ENCODE measurements at regions not wholly inside any gene's neighbourhood (a gene's known extent, or its start where the extent isn't known, plus 50 kb on each side); places are given as distances from the start of the nearest gene placed in this dataset.
"Not testable (repeated sequence)": the region's sequence is repeated elsewhere in the genome, so short reads cannot be mapped to it uniquely, and the experiment has no call there.

DNA sequence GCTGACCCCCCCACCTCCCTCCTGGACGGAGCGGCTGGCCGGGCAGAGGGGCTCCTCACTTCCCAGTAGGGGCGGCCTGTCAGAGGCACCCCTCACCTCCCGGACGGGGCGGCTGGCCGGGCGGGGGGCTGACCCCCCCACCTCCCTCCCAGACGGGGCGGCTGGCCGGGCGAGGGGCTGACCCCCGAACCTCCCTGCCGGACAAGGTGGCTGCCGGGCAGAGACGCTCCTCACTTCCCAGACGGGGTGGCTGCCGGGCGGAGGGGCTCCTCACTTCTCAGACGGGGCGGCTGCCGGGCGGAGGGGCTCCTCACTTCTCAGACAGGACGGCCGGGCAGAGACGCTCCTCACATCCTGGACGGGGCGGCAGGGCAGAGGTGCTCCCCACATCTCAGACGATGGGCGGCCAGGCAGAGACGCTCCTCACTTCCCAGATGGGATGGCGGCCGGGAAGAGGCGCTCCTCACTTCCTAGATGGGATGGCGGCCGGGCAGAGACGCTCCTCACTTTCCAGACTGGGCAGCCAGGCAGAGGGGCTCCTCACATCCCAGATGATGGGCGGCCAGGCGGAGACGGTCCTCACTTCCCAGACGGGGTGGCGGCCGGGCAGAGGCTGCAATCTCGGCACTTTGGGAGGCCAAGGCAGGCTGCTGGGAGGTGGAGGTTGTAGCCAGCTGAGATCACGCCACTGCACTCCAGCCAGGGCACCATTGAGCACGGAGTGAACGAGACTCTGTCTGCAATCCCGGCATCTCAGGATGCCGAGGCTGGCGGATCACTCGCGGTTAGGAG lies 66.2 kb upstream of the PAPPA2 start:
- H3K4me3 Mint-ChIP-seq; DNase-seq; H3K4me1 ChIP-seq (ENCODE audit: insufficient read depth, low read length); H3K27me3 Mint-ChIP-seq; H3K36me3 ChIP-seq (ENCODE audit: insufficient read depth, low read length); H3K27ac Mint-ChIP-seq; CTCF ChIA-PET; H3K9me3 ChIP-seq (ENCODE audit: low read length); H3K36me3 Mint-ChIP-seq; H3K27me3 ChIP-seq (ENCODE audit: insufficient read depth, low read length, poor library complexity, severe bottlenecking); H3K4me1 Mint-ChIP-seq; H3K4me3 ChIP-seq (ENCODE audit: low read length); POLR2A ChIA-PET; H3K27ac ChIP-seq (ENCODE audit: low read depth, low read length): not testable (repeated sequence)
- H3K9me3 Mint-ChIP-seq = peaks cover 0 to 15% (median 3%) of the 10 kb centered on the region in 5 donors

DNA sequence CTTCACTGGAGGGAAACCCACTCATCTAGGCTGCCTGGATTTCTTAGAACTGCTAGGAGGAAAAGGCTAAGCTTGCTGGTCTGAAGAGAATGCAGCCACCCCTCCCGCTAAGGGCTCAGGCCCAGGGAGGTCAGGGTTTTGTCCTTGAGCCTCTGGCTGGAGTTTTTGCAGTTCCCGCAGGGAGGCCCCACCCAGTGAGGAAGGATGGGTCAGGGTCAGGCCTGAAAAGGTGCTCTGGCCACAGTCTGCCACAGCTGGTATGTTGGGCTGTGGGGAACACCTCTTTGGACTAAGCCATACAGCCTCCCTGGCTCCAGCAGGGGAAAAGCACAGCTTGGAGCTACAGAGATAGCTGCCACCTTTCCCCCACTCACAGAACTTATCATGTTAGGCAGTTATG lies 71.4 kb upstream of the PAPPA2 start:
- no peak overlapping the region for H3K27ac Mint-ChIP-seq
- ChIA-PET POLR2A (no interaction called here), CTCF (no interaction called here)
- H3K4me1 Mint-ChIP-seq = no peaks in the 10 kb centered on the region
- H3K4me3 Mint-ChIP-seq = no peak overlapping the region
- H3K36me3 Mint-ChIP-seq = no peaks in the 10 kb centered on the region
- no peaks in the 10 kb centered on the region for H3K27me3 ChIP-seq (ENCODE audit: insufficient read depth, low read length, poor library complexity, severe bottlenecking)
- no peak overlapping the region for H3K4me3 ChIP-seq (ENCODE audit: low read length)
- peaks cover 0 to 11% (median 3%) of the 10 kb centered on the region in 5 donors for H3K9me3 Mint-ChIP-seq
- no peak overlapping the region for H3K27ac ChIP-seq (ENCODE audit: low read depth, low read length)
- peaks cover 0 to 3% of the 10 kb centered on the region in 2 donors for H3K27me3 Mint-ChIP-seq
- H3K9me3 ChIP-seq (ENCODE audit: low read length) = no peaks in the 10 kb centered on the region
- no peaks in the 10 kb centered on the region for H3K36me3 ChIP-seq (ENCODE audit: insufficient read depth, low read length)
- no peak for DNase-seq
- H3K4me1 ChIP-seq (ENCODE audit: insufficient read depth, low read length) = no peaks in the 10 kb centered on the region

DNA sequence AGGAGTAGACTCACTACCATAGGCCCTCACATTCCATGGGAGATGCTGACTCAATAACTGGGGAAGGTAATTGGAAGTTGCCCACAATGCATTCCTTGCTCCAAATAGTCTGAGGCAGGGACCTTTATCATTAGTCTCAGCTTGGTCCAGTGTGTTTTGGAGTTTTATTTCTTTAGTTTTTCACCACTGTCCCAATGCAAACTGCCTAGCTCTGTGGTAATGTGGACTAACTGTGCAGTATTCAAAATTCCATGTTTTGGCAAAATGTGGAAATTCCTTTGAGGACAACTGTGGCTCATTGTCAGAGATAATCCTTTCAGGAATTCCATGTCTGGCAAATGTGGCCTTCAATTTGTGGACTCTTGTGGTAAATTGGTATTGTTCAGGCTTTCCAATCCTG lies 78.1 kb upstream of the PAPPA2 start:
- CTCF ChIA-PET = no interaction called here
- peaks cover 0 to 5% of the 10 kb centered on the region in 2 donors for H3K27me3 Mint-ChIP-seq
- H3K27ac ChIP-seq (ENCODE audit: low read depth, low read length) = no peak overlapping the region

DNA sequence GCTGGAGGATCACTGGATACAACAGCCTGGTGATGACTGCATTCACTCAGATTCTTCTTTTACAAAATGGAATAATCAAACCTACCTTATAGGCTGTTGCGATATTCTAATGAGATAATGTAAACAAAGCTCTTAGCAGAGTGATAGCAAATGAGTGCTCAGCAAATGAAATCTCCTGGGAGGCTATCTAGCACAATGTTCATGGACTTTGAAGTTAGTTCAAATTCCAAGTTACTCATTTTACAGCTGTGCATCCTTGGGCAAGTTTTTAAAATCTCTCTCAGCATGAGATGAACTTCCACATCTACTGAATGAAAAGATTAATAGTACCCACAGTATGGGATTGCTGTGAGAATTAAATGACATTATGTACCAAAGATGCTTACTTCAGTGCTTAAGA lies 80.8 kb upstream of the PAPPA2 start:
- ChIA-PET CTCF (no interaction called here), POLR2A (no interaction called here)
- H3K4me3 Mint-ChIP-seq = no peak overlapping the region
- H3K4me1 Mint-ChIP-seq = no peaks in the 10 kb centered on the region
- H3K27me3 Mint-ChIP-seq = peaks cover 7 to 9% of the 10 kb centered on the region in 2 donors
- H3K27ac Mint-ChIP-seq = no peak overlapping the region
- H3K36me3 Mint-ChIP-seq = no peaks in the 10 kb centered on the region
- Histone ChIP-seq H3K36me3 (ENCODE audit: insufficient read depth, low read length) (no peaks in the 10 kb centered on the region), H3K27ac (ENCODE audit: low read depth, low read length) (no peak overlapping the region), H3K4me3 (ENCODE audit: low read length) (no peak overlapping the region), H3K4me1 (ENCODE audit: insufficient read depth, low read length) (no peaks in the 10 kb centered on the region), H3K27me3 (ENCODE audit: insufficient read depth, low read length, poor library complexity, severe bottlenecking) (no peaks in the 10 kb centered on the region), H3K9me3 (ENCODE audit: low read length) (no peaks in the 10 kb centered on the region)
- DNase-seq = no peak
- peaks cover 0 to 3% (median 0%) of the 10 kb centered on the region in 5 donors for H3K9me3 Mint-ChIP-seq

More for the DNA sequence above, 78.1 kb upstream of the PAPPA2 start:
- Histone ChIP-seq H3K36me3 (ENCODE audit: insufficient read depth, low read length) (no peaks in the 10 kb centered on the region), H3K9me3 (ENCODE audit: low read length) (no peaks in the 10 kb centered on the region), H3K4me3 (ENCODE audit: low read length) (no peak overlapping the region), H3K4me1 (ENCODE audit: insufficient read depth, low read length) (no peaks in the 10 kb centered on the region), H3K27me3 (ENCODE audit: insufficient read depth, low read length, poor library complexity, severe bottlenecking) (no peaks in the 10 kb centered on the region)
- POLR2A ChIA-PET = no interaction called here
- H3K9me3 Mint-ChIP-seq = peaks cover 0 to 14% (median 0%) of the 10 kb centered on the region in 5 donors
- no peaks in the 10 kb centered on the region for H3K4me1 Mint-ChIP-seq
- no peak overlapping the region for H3K4me3 Mint-ChIP-seq
- H3K27ac Mint-ChIP-seq = no peak overlapping the region
- DNase-seq = no peak
- no peaks in the 10 kb centered on the region for H3K36me3 Mint-ChIP-seq

DNA sequence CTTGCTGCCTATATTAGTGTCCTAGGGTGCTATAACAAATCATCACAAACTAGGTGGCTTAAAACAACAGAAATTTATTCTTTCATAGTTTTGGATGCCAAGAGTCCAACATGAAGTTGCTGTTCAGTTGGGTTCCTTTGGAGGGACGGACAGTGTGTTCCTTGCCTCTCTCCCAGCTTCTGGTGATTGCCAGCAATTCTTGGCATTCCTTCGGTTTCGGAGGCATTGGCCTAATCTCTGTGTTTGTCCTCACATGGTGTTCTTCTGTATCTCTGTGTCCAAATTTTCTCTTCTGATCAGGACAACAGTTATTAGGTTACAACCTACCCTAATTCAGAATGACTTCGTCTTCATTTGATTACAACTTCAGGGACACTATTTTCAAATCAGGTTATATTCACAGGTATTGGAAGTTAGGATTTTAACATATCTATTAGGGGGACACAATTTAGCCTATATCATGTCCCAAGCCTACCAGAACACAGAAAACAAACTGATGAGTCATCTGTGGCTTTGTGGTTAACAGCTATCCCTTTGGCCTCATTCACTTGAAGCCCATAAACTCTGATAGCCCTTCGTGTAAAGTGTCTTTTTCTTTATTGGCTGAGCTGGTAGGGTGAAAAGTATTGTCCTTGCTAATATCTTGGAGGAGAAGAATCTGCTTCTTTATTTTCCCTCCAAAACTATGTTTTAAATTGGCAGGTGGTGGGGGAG lies 83.2 kb upstream of the PAPPA2 start:
- DNase-seq = no peak
- H3K9me3 Mint-ChIP-seq = no peaks in the 10 kb centered on the region
- H3K27ac ChIP-seq (ENCODE audit: low read depth, low read length) = no peak overlapping the region
- H3K9me3 ChIP-seq (ENCODE audit: low read length) = no peaks in the 10 kb centered on the region
- no peaks in the 10 kb centered on the region for H3K4me1 ChIP-seq (ENCODE audit: insufficient read depth, low read length)
- H3K36me3 ChIP-seq (ENCODE audit: insufficient read depth, low read length) = no peaks in the 10 kb centered on the region
- CTCF ChIA-PET = no interaction called here
- no peaks in the 10 kb centered on the region for H3K36me3 Mint-ChIP-seq
- peaks cover 7 to 13% of the 10 kb centered on the region in 2 donors for H3K27me3 Mint-ChIP-seq
- H3K4me1 Mint-ChIP-seq = no peaks in the 10 kb centered on the region
- POLR2A ChIA-PET = no interaction called here
- no peak overlapping the region for H3K4me3 Mint-ChIP-seq
- no peak overlapping the region for H3K27ac Mint-ChIP-seq
- H3K4me3 ChIP-seq (ENCODE audit: low read length) = no peak overlapping the region
- H3K27me3 ChIP-seq (ENCODE audit: insufficient read depth, low read length, poor library complexity, severe bottlenecking) = no peaks in the 10 kb centered on the region

DNA sequence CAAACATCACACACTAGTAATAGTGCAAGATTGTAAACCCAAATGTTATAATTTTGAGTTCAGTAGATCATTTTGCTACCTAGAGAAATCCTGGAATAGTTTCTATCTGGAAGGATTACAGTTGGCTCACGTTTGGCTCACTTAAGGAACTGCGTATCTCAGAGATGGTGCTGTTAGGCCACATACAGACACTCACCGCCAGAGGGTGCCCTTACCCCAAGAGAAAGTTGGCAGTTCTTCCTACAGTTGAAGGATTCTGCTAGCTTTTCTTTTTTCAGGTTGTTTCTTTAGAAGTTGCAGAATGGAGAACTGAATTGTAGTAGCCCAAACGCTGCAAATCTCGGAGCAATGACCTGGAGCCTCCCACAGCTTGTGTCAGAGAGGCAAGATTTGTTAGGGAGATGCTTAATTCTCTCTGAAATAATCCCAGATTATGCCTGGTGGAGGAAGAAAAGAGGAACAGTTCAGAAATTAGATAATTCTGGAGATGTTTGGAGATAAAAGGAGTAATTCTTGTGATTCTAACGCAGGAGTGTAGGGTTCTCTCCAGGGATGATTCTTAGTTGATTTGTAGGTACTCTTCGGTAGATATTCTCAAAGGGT lies 87.9 kb upstream of the PAPPA2 start:
- Histone ChIP-seq H3K4me3 (ENCODE audit: low read length) (no peak overlapping the region), H3K27me3 (ENCODE audit: insufficient read depth, low read length, poor library complexity, severe bottlenecking) (no peaks in the 10 kb centered on the region), H3K36me3 (ENCODE audit: insufficient read depth, low read length) (no peaks in the 10 kb centered on the region), H3K9me3 (ENCODE audit: low read length) (no peaks in the 10 kb centered on the region), H3K4me1 (ENCODE audit: insufficient read depth, low read length) (no peaks in the 10 kb centered on the region), H3K27ac (ENCODE audit: low read depth, low read length) (no peak overlapping the region)
- H3K4me1 Mint-ChIP-seq = no peaks in the 10 kb centered on the region
- peak in 4 of 5 donors; percentile 10 to 58 (median 18) for DNase-seq
- no peak overlapping the region for H3K4me3 Mint-ChIP-seq
- ChIA-PET POLR2A (no interaction called here), CTCF (no interaction called here)
- H3K27ac Mint-ChIP-seq = no peak overlapping the region
- peaks cover 5 to 18% of the 10 kb centered on the region in 2 donors for H3K27me3 Mint-ChIP-seq
- H3K36me3 Mint-ChIP-seq = no peaks in the 10 kb centered on the region
- H3K9me3 Mint-ChIP-seq = no peaks in the 10 kb centered on the region

DNA sequence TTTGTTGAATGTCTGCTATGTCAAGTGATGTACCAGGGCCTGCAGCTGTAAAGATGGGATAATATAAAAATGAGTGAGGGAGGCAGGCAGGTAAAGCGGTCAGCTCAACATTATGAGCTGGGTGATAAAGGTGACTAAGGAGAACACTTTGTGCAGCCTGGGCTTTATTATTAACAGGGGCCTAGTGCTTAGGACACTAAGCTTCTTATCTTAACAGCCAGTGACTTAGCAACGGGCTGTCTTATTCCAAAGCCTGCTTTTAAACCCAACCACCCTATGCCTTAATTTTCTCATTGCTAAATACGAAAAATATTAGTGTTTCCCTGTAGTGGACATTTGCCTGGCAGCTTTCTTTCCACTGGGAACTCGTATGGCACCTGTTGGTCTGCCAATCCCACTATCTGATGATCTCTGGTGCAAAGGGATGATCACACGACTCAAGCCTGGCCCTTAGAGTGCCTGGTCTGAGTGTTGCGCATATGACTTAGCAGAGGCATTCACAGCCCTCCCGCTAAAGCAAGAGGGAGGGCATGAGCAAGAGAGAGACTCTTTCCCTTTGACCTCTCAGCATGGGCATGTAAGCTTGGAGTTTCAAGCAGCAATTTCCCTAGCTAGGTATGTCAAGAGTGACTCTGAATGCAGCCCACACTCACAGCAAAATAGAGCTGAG lies 98.6 kb upstream of the PAPPA2 start:
- ChIA-PET POLR2A (no interaction called here), CTCF (no interaction called here)
- no peaks in the 10 kb centered on the region for H3K4me1 ChIP-seq (ENCODE audit: insufficient read depth, low read length)
- no peaks in the 10 kb centered on the region for H3K36me3 ChIP-seq (ENCODE audit: insufficient read depth, low read length)
- H3K27ac ChIP-seq (ENCODE audit: low read depth, low read length) = no peak overlapping the region
- Mint-ChIP-seq H3K4me1 (no peaks in the 10 kb centered on the region), H3K36me3 (no peaks in the 10 kb centered on the region), H3K27me3 (peaks cover 0 to 8% of the 10 kb centered on the region in 2 donors), H3K4me3 (no peak overlapping the region), H3K27ac (no peak overlapping the region), H3K9me3 (peaks cover 0 to 3% (median 0%) of the 10 kb centered on the region in 5 donors)
- no peaks in the 10 kb centered on the region for H3K9me3 ChIP-seq (ENCODE audit: low read length)
- DNase-seq = no peak
- H3K27me3 ChIP-seq (ENCODE audit: insufficient read depth, low read length, poor library complexity, severe bottlenecking) = no peaks in the 10 kb centered on the region
- no peak overlapping the region for H3K4me3 ChIP-seq (ENCODE audit: low read length)

DNA sequence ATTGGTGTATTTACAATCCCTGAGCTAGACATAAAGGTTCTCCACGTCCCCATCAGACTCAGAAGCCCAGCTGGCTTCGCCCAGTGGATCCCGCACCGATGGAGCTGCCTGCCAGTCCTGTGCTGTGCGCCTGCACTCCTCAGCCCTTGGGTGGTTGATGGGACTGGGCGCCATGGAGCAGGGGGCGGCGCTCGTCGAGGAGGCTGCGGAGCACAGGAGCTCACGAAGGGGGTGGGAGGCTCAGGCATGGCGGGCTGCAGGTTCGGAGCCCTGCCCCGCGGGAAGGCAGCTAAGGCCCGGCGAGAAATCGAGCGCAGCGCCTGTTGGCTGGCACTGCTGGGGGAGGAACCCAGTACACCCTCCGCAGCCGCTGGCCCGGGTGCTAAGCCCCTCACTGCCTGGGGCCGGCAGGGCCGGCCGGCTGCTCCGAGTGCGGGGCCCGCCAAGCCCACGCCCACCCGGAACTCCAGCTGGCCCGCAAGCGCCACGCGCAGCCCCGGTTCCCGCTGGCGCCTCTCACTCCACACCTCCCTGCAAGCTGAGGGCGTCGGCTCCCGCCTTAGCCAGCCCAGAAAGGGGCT lies 113.8 kb upstream of the PAPPA2 start:
- H3K27ac Mint-ChIP-seq; DNase-seq; H3K36me3 ChIP-seq (ENCODE audit: insufficient read depth, low read length); CTCF ChIA-PET; H3K9me3 ChIP-seq (ENCODE audit: low read length); H3K27me3 Mint-ChIP-seq; POLR2A ChIA-PET; H3K27me3 ChIP-seq (ENCODE audit: insufficient read depth, low read length, poor library complexity, severe bottlenecking); H3K27ac ChIP-seq (ENCODE audit: low read depth, low read length); H3K4me1 Mint-ChIP-seq; H3K4me3 ChIP-seq (ENCODE audit: low read length); H3K4me1 ChIP-seq (ENCODE audit: insufficient read depth, low read length); H3K36me3 Mint-ChIP-seq; H3K4me3 Mint-ChIP-seq: not testable (repeated sequence)
- H3K9me3 Mint-ChIP-seq = peaks cover 12 to 26% (median 18%) of the 10 kb centered on the region in 5 donors
